Brain microvascular endothelial cell (primary cell): ENCODE measurements at regions not wholly inside any gene's neighbourhood (a gene's known extent, or its start where the extent isn't known, plus 50 kb on each side); places are given as distances from the start of the nearest gene placed in this dataset.
"Not testable (repeated sequence)": the region's sequence is repeated elsewhere in the genome, so short reads cannot be mapped to it uniquely, and the experiment has no call there.

Experiments
- DNase-seq: peaks from one replicate; pipeline ENCODE4 v3.0.0-alpha.2; 2020
- H3K27ac ChIP-seq: fragments of 250-450 bp; sonication (Bioruptor Pico); 2 replicates; pipeline ENCODE4 v1.5.1; 2020; ENCODE audit warnings: mild to moderate bottlenecking, moderate library complexity
- H3K27me3 ChIP-seq: fragments of 250-450 bp; sonication (Bioruptor Pico); replicated peaks from 2 replicates; pipeline ENCODE4 v1.5.1; 2020; ENCODE audit warnings: mild to moderate bottlenecking
- H3K36me3 ChIP-seq: fragments of 250-450 bp; sonication (Bioruptor Pico); replicated peaks from 2 replicates; pipeline ENCODE4 v1.5.1; 2020; ENCODE audit warnings: mild to moderate bottlenecking
- H3K4me3 ChIP-seq: 2 replicates; pipeline ENCODE4 v1.5.1; 2011; ENCODE audit warnings: low read depth, mild to moderate bottlenecking, control low read depth, low read length, moderate library complexity
- in situ Hi-C: cut with HindIII; loops from 2 replicates; pipeline ENCODE4 v1.10.0; 2017; ENCODE audit warnings: low sequenced_read_pairs, low pct_ligation_motif_present
- TF ChIP-seq, protein P1 (sequence below): IDR thresholded peaks from 2 replicates; pipeline ENCODE4 v1.5.1; 2011; ENCODE audit warnings: low read depth, mild to moderate bottlenecking, moderate library complexity, low read length, control low read depth, inconsistent platforms; ENCODE audit errors: missing control alignments

DNA sequence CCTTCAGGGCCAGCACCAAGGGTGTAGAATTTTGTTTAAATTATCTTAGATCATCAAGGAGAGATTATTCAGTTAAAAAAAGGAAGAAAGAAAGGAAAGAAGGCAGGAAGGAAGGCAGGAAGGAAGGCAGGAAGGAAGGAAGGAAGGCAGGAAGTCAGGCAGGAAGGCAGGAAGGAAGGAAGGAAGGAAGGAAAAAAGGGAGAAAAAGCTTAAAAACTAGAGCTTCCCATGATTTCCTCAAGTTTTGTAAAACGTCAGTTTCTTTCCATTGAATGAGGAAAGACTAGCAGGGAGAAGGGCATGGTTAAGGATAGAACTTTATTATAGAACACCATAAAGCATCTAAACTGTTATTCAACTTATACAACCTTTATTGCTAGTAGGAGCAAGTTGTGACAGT is 2672.0 kb upstream of the PCDH20 start:
- Histone ChIP-seq H3K27me3 (no peaks in the 10 kb centered on the region), H3K27ac (no peak overlapping the region), H3K36me3 (no peaks in the 10 kb centered on the region), H3K4me3 (no peak overlapping the region)
- TF ChIP-seq, protein P1, sequence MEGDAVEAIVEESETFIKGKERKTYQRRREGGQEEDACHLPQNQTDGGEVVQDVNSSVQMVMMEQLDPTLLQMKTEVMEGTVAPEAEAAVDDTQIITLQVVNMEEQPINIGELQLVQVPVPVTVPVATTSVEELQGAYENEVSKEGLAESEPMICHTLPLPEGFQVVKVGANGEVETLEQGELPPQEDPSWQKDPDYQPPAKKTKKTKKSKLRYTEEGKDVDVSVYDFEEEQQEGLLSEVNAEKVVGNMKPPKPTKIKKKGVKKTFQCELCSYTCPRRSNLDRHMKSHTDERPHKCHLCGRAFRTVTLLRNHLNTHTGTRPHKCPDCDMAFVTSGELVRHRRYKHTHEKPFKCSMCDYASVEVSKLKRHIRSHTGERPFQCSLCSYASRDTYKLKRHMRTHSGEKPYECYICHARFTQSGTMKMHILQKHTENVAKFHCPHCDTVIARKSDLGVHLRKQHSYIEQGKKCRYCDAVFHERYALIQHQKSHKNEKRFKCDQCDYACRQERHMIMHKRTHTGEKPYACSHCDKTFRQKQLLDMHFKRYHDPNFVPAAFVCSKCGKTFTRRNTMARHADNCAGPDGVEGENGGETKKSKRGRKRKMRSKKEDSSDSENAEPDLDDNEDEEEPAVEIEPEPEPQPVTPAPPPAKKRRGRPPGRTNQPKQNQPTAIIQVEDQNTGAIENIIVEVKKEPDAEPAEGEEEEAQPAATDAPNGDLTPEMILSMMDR, result no peak
- DNase-seq, result no peak
- in situ Hi-C loops, result no loop called here

DNA sequence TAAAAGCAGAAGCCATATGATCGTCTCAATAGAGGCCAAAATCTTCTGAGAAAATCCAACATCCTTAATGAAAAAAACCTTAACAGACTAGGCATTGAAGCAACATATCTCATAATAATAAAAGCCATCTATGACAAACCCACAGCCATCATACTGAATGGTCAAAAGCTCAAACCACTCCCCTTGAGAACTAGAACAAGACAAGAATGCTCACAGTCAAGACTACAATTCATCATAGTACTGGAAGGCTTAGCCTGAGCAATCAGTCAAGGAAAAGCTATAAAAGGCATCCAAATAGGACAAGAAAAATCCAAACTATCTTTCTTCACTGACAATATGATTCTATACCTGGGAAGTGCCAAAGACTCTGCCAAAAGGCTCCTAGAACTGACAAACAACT is 2668.2 kb upstream of the PCDH20 start:
- Histone ChIP-seq H3K27ac (no peak overlapping the region), H3K27me3 (no peaks in the 10 kb centered on the region), H3K36me3 (no peaks in the 10 kb centered on the region), H3K4me3 (no peak overlapping the region)
- in situ Hi-C loops, result no loop called here
- TF ChIP-seq, protein P1, result no peak
- no peak for DNase-seq

DNA sequence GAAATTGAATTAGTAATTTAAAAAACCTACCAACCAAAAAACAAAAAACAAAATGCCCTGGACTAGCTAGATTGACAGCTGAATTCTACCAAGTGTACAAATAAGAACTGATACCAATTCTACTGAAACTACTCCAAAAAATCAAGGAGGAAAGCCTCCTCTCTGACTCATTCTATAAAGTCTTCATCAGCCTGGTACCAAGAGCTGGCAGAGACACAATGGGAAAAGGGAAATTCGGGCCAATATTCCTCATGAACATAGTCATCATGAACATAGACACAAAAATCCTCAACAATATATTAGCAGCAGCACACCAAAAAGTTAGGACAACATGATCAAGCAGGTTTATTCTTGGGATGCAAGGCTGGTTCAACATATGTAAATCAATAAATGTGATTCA is 2667.7 kb upstream of the PCDH20 start:
- H3K36me3 ChIP-seq, result no peaks in the 10 kb centered on the region
- DNase-seq, result no peak
- H3K4me3 ChIP-seq, result no peak overlapping the region
- no peaks in the 10 kb centered on the region for H3K27me3 ChIP-seq
- H3K27ac ChIP-seq, result no peak overlapping the region
- TF ChIP-seq, protein P1, result no peak
- in situ Hi-C loops, result no loop called here

DNA sequence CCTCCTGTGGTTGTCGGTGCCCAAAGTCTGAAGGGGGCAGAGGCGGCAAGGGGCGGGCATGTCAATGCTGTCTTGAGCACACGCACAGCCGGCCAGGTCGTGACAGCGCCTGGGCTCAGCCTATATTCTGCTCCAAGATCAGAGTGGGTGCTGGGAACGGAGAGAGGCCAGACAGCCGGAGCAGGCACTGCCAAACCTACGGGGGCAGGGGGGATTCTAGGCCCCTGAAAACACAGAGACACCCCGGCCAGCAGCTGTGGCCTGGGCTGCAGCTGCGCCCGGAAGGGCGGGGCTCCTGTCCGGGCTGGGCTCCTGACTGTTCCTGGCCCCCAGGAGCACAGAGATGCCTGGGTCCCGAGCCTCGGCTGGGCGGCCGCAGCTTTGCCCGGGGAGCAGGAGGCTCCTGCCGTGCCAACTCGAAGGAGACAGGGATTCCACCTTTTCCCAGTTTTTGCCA is 2662.9 kb upstream of the PCDH20 start:
- H3K27me3 ChIP-seq, result no peaks in the 10 kb centered on the region
- no peak overlapping the region for H3K4me3 ChIP-seq
- DNase-seq, result no peak
- H3K27ac ChIP-seq, result no peak overlapping the region
- TF ChIP-seq, protein P1, result no peak
- in situ Hi-C loops, result no loop called here
- no peaks in the 10 kb centered on the region for H3K36me3 ChIP-seq

DNA sequence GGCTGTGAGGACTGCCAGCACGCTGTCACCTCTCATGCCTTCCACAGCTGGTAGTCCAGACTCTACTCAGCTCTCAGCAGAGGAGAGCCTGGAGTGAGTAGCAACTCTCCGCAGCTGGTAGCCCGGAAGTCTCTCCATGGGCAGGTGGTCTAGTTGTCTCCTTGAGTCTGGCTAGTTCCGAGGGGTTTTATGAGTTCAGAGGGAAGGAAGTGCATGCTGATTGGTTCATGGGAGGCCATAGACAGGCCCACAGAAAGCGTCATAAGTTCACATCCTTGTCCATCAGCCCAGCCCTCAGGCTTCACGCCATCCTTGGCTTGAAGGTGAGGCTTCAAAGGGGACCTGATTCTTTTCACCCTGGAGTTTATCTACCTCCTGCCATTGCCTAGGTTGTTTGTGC is 2662.4 kb upstream of the PCDH20 start:
- H3K27ac ChIP-seq, result no peak overlapping the region
- H3K36me3 ChIP-seq, result no peaks in the 10 kb centered on the region
- TF ChIP-seq, protein P1, result no peak
- in situ Hi-C loops, result no loop called here
- no peak overlapping the region for H3K4me3 ChIP-seq
- DNase-seq, result no peak
- H3K27me3 ChIP-seq, result no peaks in the 10 kb centered on the region

DNA sequence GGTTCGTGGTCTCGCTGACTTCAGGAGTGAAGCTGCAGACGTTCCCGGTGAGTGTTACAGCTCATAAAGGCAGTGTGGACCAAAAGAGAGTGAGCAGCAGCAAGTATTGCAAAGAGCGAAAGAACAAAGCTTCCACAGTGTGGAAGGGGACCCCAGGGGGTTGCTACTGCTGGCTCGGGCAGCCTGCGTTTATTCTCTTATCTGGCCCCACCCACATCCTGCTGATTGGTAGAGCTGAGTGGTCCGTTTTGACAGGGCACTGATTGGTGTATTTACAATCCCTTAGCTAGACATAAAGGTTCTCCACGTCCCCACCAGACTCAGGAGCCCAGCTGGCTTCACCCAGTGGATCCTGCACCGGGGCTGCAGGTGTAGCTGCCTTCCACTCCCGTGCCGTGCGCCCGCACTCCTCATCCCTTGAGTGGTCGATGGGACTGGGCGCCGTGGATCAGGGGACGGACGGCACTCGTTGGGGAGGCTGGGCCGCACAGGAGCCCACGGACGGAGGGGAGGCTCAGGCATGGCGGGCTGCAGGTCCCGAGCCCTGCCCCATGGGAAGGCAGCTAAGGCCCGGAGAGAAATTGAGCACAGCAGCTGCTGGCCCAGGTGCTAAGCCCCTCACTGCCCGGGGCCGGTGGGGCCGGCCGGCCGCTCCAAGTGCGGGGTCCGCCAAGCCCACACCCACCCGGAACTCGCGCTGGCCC is 2661.6 kb upstream of the PCDH20 start:
- H3K4me3 ChIP-seq, in situ Hi-C loops, H3K27ac ChIP-seq, H3K27me3 ChIP-seq, DNase-seq, H3K36me3 ChIP-seq: not testable (repeated sequence)
